HG03565 (cell line): ENCODE measurements at regions not wholly inside any gene's neighbourhood (a gene's known extent, or its start where the extent isn't known, plus 50 kb on each side); places are given as distances from the start of the nearest gene placed in this dataset.
"Not testable (repeated sequence)": the region's sequence is repeated elsewhere in the genome, so short reads cannot be mapped to it uniquely, and the experiment has no call there.

Experiments
- ATAC-seq: cut with Tn5 transposase; IDR thresholded peaks from one replicate; pipeline ENCODE4 v1.9.1; 2021; ENCODE audit warnings: mild to moderate bottlenecking, moderate library complexity; ENCODE audit not compliant: unreplicated experiment

DNA sequence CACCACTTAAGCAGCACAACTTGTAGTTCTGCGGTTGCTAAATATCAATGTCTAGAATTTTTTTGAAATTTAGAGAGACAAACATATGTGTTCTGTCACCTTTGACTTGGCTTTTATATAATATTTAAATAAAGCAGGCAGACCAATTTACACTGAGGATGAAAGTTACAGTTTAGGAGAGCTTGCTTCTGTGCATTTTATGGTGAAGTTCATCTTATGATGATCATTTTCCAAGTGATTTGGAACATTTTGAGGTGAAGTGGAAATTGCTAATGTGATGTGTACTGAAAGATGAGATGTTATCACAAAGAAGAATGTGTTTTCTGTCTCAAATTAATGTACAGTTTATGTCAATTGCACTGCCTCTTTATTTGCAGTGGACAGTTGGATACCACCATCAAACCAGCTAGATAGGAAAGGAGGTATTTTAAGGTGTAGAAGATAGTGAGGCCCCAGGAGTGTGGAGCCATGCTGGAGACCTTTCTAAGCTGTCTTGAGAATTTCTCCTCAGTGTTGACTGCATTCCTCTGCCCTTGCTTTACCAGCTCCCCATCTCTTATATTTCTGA is 461.9 kb downstream of the UTRN start:
- no peak for ATAC-seq

DNA sequence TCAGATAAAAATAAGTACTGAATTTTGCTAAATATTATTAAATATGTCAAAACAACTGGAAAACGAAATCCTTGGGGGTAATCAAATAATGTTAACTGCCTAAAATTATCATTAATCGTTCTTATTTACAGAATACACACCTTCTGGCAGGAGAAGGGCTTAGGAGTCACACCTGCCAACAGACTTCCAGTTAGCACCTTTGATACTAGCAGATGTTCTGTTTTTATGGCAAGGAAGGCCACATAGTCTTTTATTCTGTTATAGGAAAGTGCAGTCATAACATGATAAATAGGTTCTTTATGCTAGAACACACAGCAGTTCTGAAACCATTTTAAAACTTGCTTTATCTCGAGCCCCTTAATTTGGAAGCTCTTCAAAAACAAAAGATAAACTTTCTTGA is 464.1 kb downstream of the UTRN start:
- no peak for ATAC-seq

DNA sequence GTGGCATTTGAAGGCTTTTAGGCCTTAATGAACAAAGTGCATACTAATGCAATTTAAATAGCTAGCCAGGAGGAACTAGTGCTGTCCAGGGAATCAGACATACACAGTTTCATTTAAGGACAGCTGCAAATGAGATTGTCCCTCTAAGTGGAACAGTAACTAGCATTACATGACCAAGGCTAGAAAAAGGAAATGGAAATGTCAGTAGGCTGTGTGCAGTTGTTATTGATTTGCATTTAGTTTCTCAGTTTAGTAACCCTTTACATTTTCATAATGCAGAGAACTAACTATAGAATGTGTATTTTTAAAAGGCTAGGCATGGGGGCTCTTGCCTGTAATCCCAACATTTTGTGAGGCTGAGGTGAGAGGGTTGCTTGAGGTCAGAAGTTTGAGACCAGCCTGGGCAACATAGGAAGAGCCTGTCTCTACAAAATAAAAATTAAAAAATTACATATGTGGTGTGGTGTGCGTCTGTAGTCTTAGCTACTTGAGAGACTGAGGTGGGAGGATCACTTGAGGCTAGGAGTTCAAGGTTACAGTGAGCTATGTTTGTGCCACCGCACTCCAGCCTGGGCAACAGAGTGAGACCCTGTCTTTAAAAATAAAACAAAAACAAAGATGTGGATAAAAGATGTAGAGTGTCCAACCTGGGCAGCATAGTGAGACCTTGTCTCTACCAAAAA is 468.0 kb downstream of the UTRN start:
- ATAC-seq = peak; percentile 89

DNA sequence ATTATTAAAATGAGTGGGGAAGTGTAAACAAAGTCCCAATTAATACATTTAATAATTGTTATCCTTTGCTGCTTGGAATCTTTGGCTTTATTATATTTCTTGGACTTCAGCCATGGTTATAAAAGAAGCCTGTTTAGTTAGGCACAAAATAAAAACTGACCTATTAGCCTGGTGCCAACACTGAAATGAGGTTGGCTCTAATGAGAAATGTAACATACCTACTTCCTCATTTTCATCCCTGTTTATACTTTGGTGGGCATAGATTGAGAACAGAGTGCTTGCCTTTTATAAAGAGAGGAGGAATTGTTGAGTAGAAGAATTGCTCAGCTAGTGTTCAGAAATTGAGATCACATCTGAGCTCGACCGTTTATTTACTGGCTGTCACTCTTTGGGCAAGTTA is 471.3 kb downstream of the UTRN start:
- no peak for ATAC-seq

DNA sequence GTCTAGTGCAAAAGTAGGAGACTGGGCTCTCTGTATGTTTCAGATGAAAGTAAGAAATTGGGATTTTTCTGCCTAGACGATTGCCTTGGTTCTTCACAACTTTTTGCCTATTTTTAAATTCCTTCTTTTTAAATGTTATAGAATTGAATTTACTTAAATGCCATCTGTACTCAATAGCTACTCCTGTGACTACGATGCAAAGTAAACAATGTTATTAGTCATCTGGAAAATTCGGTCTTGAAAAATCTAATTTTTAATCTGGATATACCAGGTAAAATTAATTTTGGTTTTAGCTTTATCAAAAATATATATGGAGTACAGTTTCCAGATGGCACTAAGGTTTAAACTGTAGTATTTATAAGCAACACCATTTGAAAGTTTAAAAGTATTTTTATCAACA is 472.2 kb downstream of the UTRN start:
- ATAC-seq = no peak

DNA sequence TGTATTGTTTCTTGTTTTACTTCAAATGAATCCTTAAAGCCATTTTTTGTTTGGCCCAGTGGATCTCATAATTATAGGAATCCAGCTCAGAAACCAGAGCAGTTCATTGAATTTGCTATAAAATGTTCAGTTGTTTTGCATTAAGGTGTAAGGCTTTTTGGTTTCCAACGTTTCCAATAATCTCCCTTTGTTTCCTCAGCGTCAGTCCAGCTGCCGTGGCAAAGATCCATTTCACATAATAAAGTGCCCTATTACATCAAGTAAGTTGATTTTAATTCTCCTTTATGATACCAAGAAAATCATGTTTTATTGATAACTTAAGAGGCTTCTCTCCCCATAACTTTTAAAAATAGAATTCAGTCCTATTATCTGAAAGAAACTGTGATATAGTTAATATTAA is 472.6 kb downstream of the UTRN start:
- no peak for ATAC-seq

DNA sequence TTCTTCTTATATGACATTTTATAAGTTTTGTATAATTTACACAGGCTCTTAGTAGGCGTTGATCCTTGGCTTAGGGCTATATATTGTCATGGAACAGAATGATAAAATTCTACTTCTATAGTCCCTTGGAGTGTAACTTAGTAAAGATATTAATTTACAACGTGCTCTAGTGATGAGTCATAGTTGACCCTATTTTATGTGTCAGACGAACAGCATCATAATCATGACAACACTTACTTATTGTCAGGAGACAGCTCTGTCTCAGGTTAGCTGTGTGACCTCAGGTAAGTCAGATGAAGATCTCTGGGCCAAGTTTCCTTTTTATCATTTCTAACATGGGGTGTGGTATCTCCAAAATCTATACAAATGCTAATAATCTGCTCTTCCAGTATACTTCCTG is 473.5 kb downstream of the UTRN start:
- no peak for ATAC-seq

DNA sequence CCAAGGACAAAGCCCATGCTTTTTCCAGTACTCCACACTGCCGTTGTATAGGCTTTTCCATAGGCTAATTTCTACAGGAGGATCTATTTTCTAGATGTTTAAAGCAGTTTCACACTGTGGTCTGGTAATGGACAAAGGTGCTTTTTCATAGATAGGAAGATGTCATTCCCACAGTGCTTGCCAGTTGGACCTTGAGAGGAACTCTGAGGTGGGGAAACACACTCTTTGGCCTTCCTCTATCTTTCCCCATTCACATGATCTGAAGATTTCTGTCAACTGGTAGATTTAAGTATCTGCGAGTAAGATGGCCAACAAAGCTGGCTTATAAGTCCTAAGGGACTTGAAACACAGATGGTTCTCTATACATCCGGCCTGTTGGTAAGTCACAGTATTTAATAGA is 477.3 kb downstream of the UTRN start:
- no peak for ATAC-seq

DNA sequence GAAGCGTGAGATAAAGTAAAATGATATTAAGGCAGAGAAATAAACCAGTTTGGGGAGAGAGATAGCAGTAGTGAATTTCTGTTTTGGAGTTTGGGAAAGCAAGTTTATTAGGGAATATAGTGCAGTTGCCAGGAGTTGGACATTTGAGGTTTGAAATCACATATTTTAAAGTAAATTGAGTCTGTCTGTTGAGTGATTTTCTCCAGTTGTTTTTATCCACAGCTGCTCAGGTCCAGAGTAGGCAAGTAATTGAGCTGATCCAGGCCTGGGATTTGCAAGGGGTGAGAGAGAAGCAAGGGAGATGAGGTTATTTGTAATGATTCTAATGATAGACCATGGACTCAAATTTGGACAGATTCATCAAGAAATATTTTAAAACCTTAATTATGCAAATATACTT is 481.9 kb downstream of the UTRN start:
- ATAC-seq = no peak

DNA sequence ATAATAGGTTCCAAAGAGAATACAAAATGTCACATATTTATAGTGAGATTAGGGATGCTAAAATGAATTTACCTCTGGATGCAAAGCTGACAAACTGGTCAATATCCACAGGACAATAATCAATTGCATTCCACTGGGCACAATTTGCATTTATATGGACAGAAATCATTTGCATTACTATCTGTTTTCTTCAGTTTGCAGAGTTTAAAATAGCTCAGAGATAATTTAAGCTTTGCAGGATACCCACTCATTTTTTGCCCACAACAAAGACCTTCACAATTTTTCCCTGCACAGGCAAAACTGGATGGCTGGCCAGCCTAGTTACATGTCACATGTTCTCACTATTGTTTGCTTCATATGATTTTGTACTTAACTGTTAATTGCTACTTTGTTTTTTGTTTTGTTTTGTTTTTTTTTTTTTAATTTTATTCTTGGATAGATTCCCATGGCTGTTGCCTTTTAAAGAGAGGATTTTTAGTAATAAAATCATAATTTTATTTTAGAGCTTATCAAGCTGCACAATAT is 483.5 kb downstream of the UTRN start:
- ATAC-seq = no peak

DNA sequence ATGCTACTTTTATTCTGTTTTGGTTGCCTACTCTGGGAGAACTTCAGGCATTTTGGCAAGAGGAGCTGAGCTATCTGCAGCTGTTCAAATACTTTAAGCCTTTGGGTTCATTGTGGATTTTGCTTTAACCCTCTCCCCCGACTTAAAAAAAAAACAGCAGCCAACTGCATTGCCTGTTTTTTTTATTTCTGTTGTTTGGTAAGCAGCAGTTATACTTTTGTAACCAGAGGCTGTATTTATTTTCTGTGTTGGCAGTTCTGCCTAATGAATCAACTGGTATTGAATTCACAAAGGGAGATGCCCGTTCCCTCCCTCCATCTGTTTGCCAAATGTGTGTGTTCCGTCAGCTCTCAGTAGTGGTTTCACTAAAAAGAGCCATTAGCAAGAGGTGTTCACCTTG is 484.0 kb downstream of the UTRN start:
- no peak for ATAC-seq

DNA sequence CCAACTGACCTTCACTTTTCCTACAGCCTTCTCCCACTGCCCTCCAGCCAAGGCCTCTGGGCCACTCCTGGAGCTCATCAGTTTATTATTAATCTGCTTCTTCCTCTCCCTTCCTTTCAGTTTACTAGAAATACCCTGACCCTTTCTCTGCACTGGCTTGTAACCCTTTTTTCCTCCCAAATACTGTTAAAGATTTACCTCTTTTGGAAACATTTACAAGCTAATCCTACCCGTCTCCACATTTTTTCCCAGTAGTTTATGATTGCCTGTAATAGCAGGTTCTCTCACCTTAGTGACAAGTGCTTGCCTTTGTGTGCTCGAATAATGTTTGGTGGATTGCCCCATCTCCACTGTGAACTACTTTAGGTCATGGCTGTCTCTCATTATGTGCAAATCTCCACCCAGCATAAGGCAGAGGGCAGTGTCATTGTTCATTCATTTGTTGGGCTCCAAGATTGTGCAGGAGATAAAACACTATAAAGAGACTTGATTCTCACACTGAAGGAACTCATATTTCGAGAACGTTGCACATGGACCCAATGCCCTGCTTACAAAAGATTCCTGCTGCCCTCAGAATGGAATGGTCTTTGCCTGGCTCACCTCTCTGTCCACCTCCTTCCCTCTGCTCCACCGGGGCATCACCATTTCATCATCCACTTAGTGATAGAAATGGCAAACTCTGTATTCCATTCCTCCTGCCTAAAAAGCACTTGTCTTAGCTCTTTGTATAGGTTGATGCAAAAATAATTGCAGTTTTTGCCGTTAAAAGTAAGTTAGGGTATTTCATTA is 491.1 kb downstream of the UTRN start:
- no peak for ATAC-seq

DNA sequence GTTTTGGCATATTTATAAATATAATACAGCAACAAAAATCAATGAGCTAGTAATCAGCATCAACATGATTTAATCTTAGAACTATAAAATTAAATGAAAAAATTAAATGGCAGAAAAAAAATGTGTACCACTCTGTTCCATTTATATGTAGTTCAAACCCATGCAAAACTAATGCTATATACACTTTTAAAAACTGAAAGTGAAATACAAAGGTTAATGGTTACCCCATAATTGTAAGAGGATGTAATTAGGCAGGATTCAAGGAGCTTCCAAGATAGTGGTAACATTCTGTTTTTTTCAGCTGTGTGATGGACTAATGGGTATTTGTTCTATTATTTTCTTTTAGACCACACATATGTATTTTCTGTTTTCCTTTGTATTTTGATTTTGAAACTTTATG is 492.1 kb downstream of the UTRN start:
- ATAC-seq = no peak

DNA sequence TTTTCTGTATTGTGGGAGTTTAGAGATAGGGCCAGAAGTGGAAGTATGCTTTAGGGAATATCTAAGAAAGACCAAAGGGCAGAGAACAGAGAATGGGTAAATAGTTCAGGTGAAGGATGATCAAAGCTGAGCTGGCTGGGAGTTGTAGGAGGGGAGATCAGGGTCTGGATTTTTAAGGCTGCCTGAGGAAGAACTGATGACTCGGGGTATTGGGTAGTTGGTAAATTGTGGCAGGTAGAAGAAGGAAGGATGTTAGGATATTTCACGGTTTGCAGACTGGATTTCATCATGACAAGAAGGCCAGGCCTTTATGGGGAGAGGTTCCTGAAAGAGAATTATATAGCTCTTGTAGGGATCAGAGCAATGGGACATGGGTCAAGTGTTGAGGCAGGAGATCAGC is 492.9 kb downstream of the UTRN start:
- no peak for ATAC-seq

DNA sequence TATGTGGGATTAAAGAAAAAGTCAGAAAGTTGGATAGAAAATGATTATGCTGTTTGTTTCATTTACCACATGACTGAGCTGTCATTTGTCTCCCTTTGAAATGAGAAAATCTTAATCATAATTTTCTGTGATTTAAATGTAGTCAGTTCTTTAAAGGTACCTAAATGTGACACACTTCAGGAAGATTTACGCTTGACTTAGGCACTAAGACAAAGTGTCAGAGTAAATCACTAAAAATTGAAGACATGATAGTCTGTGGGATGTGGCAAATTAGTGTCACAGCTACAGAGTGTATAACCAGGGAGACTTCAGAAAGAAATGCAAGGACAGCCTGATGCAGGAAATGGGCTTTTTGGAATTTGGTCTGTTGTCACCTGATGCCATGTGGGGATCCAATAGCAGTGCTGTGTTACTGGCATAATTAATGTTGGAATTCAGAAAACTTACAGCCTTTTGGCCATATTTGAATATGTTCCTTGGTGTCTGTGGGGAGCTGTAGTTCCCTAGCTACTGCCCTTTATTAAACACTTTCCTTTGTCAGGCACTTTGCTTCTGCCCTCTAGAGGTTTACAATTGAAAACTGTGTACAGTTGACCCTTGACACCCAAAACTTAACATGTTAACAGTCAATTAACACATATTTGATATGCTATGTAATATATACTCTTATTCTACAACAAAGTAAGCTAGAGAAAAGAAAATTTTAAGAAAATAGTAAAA is 493.8 kb downstream of the UTRN start:
- ATAC-seq = no peak

DNA sequence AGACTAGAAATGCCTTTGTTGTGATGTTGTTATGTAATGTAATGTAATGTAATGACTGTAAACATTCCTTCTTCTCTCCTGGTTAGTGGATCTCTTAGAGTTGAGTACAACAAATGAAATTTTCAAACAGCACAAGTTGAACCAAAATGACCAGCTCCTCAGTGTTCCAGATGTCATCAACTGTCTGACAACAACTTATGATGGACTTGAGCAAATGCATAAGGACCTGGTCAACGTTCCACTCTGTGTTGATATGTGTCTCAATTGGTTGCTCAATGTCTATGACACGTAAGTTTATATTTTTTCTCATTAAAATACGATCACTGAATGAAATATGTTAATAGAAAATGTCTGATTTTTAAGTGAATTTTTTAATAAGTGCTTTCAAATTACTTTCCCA is 496.7 kb downstream of the UTRN start:
- ATAC-seq = no peak

DNA sequence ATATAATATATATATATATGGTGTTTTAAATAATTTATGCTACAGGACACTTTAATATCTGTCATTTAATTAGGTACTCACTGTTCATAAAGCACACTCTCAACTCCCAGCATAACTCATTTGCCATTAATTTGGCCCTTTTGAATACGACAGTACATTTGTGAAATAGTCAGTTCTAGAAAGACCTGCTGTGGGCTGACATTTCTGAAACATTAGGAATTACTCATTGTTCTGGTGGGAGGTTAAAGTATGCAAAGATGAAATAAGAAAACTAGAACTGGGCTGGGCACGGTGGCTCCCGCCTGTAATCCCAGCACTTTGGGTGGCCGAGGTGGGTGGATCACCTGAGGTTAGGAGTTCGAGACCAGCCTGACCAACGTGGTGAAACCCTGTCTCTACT is 497.5 kb downstream of the UTRN start:
- ATAC-seq = no peak

DNA sequence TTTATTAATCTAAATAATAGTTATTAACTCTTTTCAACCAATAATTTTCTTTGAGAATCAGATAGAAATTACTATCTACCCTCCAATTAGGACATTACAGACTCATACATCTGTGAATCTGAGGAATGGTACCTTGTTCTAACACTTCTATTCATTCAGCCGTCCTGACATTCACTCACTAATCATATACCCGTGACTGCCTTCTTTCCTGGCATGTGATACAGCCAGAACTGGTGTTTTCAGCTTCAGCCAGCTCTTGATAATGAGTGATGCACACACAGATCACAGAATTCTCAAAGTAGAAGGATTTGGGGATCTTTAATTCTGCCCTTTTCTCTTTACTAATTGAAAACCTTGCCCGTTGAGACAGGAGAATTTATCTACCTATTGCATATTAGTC is 499.9 kb downstream of the UTRN start:
- ATAC-seq = no peak

DNA sequence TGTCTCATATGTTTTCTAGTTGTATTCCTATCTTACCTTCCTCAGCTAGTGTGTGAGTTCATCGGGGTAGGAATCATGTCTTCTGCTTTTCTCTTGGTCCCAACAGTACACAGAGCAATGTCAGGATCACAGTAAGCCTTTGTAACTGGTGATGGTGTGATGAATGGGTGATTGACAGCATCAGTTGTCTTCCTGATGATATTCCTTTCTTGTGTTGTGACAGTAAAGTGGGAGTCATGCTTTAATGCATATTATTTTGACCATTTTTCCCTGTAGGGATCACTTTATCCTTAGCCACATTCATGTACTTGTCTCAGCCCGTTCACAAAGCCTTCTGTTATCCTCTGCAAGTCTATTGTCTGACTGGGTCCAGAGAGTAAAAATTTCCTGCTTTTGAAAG is 501.7 kb downstream of the UTRN start:
- ATAC-seq = no peak

DNA sequence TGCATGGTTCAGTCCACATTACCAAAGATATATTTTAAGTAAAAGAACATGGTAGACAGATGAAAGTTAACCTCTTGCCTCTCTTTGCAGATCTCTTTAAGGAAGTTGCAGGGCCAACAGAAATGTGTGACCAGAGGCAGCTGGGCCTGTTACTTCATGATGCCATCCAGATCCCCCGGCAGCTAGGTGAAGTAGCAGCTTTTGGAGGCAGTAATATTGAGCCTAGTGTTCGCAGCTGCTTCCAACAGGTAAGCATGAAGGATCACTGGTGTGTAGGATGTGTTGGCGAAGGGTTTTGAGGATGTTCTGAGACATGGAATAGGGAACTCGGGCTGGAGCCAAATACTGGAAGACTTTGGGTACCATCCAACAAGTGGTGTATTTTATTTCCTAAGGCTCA is 508.6 kb downstream of the UTRN start:
- ATAC-seq = no peak

DNA sequence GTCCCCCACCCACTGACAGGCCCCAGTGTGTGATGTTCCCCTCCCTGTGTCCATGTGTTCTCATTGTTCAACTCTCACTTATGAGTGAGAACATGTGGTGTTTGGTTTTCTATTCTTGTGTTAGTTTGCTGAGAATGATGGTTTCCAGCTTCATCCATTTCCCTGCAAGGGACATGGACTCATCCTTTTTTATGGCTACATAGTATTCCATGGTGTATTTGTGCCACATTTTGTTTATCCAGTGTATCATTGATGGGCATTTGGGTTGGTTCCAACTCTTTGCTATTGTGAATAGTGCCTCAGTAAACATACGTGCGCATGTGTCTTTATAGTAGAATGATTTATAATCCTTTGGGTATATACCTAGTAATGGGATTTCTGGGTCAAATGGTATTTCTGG is 509.9 kb downstream of the UTRN start:
- not testable (repeated sequence) for ATAC-seq

DNA sequence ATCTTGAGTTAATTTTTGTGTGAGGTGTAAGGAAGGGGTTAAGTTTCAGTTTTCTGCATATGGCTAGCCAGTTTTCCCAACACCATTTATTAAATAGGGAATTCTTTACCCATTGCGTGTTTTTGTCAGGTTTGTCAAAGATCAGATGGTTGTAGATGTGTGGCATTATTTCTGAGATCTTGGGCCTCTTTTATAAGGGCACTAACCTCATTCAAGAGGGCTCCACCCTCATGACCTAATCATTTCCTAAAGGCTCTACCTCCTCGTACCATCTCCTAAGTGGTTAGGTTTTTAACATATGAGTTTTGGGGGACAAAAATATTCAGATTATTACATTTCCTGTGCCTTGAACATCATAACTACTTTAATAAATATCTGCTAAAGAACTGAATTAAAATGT is 510.9 kb downstream of the UTRN start:
- ATAC-seq = no peak
